HG02610 (cell line): ENCODE measurements at regions not wholly inside any gene's neighbourhood (a gene's known extent, or its start where the extent isn't known, plus 50 kb on each side); places are given as distances from the start of the nearest gene placed in this dataset.

Source experiments
- ATAC-seq: cut with Tn5 transposase; IDR thresholded peaks from one replicate; pipeline ENCODE4 v1.9.1; 2021; ENCODE audit warnings: mild to moderate bottlenecking, moderate library complexity; ENCODE audit not compliant: unreplicated experiment

DNA sequence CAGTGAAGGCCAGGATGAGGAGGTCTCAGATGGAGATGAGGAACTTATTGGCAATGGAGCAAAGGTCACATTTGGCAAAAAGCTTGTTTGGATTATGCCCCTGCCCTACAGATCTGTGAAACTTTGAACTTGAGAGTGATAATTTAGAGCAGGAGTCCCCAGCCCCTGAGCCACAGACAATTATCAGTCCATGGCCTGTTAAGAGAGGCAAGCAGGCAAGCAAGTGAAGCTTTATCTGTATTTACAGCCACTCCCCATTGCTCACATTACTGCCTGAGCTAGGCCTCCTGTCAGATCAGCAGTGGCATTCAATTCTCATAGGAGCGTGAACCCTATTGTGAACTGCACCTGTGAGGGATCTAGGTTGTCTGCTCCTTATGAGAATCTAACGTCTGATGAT, 1076.9 kb upstream of the TENM4 start:
- ATAC-seq = no peak

- no peak for ATAC-seq
These were observed 1074.3 kb upstream of the TENM4 start for GRCh38 chr11:80515097-80515496.

- no peak for ATAC-seq
These were observed 1071.7 kb upstream of the TENM4 start for GRCh38 chr11:80512491-80512890.

DNA sequence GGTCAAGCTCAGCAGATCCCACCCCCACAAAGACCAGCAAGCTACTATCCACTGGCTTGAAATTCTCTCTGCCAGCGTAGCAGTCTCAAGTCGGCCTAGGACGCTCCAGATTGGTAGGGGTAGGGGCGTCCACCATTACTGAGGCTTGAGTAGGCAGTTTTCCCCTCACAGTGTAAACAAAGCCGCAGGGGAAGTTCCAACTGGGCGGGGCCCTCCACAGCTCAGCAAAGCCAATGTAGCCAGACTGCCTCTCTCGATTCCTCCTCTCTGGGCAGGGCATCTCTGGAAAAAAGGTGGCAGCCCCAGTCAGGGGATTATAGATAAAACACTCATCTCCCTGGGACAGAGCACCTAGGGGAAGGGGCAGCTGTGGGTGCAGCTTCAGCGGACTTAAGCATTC, 1064.9 kb upstream of the TENM4 start:
- ATAC-seq = no peak

- ATAC-seq = no peak
These were observed 1063.2 kb upstream of the TENM4 start for GRCh38 chr11:80503990-80504389.

DNA sequence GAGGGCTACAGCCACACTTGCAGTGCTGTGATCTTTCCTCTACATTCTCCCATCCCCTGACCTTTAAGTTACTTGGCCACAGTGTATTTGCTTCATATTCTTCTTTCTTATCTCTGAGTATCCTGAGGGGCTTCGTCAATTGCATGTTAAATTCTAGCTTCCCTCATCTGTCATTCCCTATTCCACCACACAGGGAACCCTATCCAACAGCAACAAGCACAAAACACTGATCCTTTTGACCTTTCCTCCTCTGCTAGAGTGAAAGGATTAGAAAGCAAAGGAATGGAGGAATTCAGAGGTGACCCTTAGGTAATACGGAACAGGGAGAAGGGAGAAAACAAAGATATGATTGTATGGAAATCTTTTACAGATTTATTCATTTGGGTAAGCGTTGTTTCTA, 1061.7 kb upstream of the TENM4 start:
- no peak for ATAC-seq

DNA sequence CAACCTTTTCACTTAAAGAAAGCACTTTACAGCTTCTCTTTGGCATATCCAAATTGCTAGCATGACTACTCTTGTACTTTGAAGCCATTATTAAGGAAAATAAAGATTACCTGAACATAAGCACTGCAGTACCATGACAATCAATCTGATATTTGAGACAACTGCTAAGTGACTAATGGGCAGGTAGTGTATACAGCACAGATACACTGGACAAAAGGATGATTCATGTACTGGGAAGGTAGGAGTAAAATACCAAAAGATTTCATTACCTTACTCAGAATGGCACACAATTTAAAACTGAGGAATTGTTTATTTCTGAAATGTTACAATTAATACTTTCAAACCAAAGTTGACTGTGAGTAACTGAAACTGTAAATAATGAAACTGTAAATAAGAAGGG, 1054.3 kb upstream of the TENM4 start:
- ATAC-seq = no peak

- ATAC-seq = no peak
These were observed 1047.1 kb upstream of the TENM4 start for GRCh38 chr11:80487952-80488351.

GRCh38 chr11:80486678-80487077, 1045.8 kb upstream of the TENM4 start:
- ATAC-seq = no peak

DNA sequence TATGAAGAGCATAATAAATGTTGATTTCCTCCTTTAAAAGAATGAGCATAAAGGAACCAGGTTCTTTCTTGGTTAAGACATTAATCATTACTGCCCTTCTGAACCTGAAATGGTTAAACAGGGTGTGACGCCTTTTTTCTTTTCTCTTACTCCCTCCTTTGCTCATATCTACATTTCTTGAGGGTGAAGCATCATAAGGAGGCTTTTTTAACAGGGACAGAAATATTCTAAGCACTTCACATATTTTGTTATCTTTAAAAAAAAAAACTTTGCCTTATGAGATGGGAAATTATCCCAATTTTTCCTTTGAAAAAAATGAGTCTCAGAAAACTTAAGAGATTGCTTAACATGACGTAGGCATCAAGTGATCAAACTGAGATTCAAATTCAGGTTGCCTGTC, 1036.3 kb upstream of the TENM4 start:
- no peak for ATAC-seq

DNA sequence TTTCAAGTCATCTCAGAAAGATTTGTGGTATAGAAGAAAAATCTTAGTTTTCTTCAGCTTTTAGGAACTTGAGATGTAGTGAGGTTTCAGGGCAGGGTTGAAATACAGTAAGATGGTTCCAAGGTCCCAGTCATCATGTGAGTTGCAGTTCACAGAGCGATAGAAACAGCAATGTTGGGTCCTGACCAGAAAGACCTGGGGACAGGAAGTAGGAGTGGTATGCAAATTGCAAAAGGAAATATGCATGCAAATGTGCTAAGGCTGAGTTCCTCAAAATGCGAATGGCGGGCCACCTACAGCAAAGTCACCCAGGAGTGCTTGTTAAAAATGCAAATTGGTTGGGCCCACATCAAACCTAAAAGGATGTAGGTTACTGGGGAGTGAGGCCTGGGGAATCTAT, 1032.7 kb upstream of the TENM4 start:
- peak; percentile 84 for ATAC-seq

- no peak for ATAC-seq
These were observed 1029.0 kb upstream of the TENM4 start for GRCh38 chr11:80469871-80470270.

DNA sequence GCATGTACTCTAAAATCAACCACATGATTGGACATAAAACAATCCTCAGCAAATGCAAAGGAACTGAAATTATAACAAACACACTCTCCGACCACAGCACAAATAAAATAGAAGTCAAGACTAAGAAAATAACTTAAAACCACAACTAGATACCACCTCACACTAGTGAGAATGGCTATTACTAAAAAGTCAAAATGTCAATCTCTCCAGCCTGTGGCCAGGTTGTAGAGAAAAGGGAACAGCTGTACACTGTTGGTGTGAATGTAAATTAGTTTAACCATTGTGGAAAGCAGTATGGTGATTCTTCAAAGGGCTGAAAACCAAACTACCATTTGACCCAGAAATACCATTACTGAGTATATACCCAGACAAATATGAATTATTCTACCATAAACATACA, 1025.7 kb upstream of the TENM4 start:
- ATAC-seq = no peak

DNA sequence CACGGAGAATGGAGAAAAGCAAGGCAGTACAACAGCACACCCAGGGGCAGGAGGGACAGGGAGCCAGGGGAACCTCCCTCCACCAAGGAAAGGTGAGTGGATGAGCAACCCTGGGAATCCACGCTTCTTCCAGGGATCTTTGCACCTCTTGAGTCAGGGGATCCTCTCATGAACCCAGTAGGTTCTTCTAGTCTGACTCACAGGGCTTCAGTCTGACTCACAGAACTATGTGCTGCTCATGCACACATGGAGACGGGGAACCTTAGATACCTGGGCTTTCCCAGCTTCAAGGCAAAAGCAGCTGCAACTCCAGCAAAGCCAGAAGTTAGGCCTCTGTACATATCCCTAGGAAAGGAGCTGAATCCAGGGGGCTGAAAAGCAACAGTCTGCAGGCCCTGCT, 1021.4 kb upstream of the TENM4 start:
- ATAC-seq = no peak

GRCh38 chr11:80458376-80458775, 1017.5 kb upstream of the TENM4 start:
- no peak for ATAC-seq

- no peak for ATAC-seq
These were observed 1017.0 kb upstream of the TENM4 start for GRCh38 chr11:80457823-80458222.

GRCh38 chr11:80455818-80456217, 1015.0 kb upstream of the TENM4 start:
- ATAC-seq = no peak

DNA sequence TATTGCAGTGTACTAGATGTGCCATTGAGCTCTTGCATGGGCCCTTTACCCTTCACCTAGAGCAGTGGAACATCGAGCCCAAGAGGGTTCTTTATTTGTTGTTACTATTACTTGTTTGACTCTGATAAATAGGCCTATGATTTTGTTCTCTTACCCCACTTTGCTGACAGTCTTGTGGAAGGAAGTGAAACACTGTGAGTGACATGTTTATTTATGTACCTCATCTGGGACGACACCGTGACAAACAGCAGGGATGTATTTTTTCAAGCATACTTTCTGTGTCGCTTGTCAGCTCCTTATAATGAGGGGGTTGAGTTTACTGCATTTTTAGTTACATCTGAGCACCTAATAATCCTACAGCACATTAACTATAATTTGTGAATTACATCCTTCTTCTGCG, 1010.3 kb upstream of the TENM4 start:
- ATAC-seq = no peak

- no peak for ATAC-seq
These were observed 1007.9 kb upstream of the TENM4 start for GRCh38 chr11:80448709-80449108.

GRCh38 chr11:80443177-80443576, 1002.3 kb upstream of the TENM4 start:
- ATAC-seq = no peak

DNA sequence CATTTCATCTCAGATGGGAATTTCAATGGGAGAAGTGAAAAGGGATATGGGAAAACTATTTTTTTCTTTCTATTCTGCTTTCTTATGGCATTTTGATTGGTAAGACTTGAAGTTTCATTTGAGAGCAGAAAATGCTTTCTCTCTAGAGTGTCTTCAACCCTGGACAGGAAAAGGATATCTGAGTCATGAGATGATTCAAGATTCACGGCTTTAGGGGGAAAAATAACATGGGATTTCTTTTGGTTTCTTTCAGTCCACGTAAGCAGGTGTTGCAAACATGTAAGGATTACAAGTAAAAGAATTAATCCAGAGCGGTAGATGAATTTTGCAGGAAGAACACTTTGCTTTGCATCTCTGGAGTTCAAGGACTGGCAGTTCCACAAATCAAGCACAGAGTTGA, 1001.0 kb upstream of the TENM4 start:
- ATAC-seq = no peak

DNA sequence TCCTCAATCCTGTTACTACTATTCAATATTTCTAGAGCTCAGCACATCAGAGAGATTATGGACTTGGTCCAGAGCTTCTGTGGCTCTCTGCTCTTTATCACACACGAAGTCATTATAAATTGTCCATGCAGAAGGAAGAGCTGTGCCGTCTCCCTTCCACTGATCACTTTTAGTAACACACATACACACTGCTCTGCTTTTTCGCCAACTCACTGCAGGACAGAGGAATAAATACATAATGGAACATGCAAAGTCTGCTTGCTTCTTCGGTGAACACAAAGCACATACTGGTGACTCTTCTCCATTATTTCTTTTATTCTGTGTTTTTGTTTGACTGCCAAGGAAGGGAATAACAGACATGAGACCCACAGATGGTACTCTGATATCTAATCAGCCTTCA, 1000.0 kb upstream of the TENM4 start:
- no peak for ATAC-seq

- ATAC-seq = no peak
These were observed 995.7 kb upstream of the TENM4 start for GRCh38 chr11:80436547-80436946.

DNA sequence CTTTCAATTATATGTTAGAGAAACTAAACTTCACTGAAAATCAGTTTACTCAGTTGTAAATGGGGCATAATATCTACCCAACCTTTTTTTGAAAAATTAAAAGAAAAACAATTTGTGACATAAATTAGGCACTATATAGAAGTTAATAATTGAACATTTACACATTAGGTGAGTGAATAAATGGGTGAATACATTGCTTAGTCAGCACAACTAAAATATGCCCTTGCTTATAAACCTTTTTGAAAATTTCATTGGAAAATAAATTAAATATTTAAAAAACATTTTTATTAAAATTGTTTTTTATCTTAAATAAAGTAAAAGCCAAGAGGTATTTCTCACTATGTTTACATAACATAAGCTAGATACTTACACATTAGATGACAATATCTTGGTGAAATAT, 994.5 kb upstream of the TENM4 start:
- no peak for ATAC-seq
